ENCODE measurements at regions not wholly inside any gene's neighbourhood (a gene's known extent, or its start where the extent isn't known, plus 50 kb on each side); places are given as distances from the start of the nearest gene placed in this dataset.
A peak's percentile ranks its signal among the peaks of the same experiment; 100 is the strongest.

DNA sequence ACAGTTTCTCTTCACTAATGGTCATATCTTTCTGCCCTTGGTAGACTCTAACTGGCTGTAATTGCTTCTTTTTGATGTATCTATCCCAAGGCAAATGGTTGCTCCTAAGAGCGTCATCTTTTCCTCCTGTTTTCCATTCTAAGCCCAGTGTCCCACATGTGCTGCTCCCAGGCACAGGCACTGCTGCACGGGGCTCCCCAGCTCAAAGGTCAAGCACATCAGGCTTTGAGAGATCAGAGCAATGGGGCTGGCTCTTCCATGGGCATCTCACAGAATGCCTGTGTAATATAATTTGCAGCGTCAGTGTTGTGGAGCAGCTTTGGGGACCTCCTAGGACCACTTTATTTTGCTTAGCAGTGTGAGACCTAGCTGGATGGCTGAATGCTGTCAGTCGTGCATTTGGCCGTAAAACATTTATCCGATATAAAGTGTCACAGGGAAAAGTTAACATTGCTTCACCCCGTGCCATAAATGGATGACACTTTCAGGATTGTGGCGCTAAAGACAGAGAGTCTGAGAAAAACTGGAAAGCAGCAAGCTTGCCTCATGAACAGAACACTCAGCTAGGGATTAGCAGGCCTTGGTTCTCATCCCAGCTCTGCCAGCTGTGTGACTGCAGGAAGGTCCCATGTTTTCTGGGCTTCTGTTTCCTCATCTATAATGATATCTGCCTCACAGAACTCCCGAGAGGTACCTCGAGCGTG, 277.5 kb upstream of the TBL1XR1 start:
- DNase-seq (ENCODE audit: low read depth), result no peak
- no peak overlapping the region for H3K4me3 ChIP-seq (ENCODE audit: low read length)
- TF ChIP-seq, protein P1, sequence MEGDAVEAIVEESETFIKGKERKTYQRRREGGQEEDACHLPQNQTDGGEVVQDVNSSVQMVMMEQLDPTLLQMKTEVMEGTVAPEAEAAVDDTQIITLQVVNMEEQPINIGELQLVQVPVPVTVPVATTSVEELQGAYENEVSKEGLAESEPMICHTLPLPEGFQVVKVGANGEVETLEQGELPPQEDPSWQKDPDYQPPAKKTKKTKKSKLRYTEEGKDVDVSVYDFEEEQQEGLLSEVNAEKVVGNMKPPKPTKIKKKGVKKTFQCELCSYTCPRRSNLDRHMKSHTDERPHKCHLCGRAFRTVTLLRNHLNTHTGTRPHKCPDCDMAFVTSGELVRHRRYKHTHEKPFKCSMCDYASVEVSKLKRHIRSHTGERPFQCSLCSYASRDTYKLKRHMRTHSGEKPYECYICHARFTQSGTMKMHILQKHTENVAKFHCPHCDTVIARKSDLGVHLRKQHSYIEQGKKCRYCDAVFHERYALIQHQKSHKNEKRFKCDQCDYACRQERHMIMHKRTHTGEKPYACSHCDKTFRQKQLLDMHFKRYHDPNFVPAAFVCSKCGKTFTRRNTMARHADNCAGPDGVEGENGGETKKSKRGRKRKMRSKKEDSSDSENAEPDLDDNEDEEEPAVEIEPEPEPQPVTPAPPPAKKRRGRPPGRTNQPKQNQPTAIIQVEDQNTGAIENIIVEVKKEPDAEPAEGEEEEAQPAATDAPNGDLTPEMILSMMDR (conservative IDR thresholded peaks at IDR 0.05; ENCODE audit: low read depth, low read length), result no peak

DNA sequence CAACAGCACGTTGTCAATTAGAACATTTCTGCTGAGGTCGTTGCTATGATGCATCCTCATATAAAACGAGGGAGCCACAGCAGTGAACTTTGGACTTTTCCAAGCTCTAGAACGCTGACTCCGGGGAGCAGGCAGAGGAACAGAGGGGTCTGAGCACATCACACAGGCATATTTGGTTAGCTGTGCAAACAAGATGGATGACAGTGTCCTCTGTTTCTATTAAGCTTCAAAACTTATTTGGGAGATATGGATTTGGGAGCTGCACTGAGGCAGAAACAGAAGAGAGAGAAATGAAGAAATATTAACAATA, 278.0 kb upstream of the TBL1XR1 start:
- no peak for DNase-seq (ENCODE audit: low read depth)
- no peak overlapping the region for H3K4me3 ChIP-seq (ENCODE audit: low read length)
- TF ChIP-seq, protein P1 (conservative IDR thresholded peaks at IDR 0.05; ENCODE audit: low read depth, low read length), result no peak

DNA sequence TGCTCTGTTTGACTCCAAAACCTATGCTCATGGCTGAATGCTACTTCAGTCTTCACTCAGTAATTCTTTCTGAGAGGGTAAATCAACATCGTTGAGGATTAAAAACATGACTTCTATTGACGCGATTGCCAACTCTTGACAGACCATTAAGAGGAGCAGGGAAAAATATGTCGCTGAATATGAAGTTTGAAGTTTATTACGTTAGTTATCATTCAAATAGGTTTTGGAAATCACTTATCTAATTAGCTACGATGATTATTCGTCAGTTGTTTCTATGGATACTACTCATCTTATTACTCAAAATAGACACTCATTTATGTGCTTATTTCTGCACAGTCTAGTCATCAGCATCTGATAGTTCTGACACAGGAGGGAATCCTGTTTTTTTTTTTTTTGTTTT, 279.2 kb upstream of the TBL1XR1 start:
- TF ChIP-seq, protein P1 (conservative IDR thresholded peaks at IDR 0.05; ENCODE audit: low read depth, low read length), result no peak
- H3K4me3 ChIP-seq (ENCODE audit: low read length), result no peak overlapping the region
- no peak for DNase-seq (ENCODE audit: low read depth)

DNA sequence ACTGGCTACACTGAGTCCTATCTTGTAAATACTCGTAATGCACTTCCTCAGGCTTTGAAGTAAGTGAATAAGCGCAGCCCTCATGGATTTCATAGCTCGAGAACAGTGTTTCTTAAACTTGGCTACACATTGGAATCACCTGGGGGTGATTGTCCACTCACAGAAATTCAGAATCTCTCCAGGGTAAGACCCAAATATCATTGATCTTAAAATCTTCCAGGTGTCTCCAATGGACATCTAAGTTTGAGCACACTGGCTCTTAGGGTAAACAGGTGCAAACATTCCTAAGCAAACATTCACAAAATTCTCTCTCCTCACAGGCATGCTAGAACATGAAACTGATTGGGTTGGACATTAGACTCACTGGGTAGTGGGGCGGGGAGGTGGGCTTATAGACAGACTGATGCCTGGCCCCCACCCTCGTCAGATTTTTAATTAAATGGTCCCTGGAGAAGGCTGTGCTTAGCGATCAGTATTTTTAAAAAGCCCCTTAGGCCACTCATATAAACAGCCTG, 279.7 kb upstream of the TBL1XR1 start:
- TF ChIP-seq, protein P1 (conservative IDR thresholded peaks at IDR 0.05; ENCODE audit: low read depth, low read length), result no peak
- no peak overlapping the region for H3K4me3 ChIP-seq (ENCODE audit: low read length)
- DNase-seq (ENCODE audit: low read depth), result no peak

DNA sequence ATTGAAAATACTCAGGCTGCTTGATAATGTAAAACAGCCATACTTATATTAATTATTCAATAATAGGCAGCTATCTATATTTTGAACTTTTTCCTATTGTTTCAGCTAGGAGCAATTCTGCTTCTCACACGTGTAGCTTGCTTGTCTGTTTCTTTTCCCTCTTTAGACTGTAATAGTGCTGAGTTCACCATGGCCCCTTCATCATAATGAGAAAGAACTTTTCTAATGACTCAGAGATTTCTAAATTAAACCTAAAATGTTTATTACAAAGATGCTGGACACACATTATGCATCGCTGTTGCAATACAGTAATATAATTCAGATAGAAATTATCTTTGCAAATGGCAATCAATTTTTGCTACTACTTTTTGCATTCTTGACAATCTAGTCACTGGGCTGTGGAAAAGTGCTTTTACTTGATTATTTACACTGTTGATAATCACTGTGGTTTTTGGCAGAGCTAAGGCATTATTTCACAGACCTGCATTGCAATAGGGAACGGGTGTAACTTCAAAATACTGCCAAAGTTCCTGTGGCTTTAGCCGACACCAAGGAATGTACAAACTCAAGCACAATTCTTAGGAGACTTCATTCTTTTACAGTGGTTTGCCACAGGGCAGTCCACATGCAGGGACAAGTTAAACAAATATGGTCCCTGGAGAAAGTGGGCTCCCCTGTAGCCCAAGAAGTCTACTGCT, 281.0 kb upstream of the TBL1XR1 start:
- DNase-seq (ENCODE audit: low read depth), result peak; percentile 98
- TF ChIP-seq, protein P1 (conservative IDR thresholded peaks at IDR 0.05; ENCODE audit: low read depth, low read length), result no peak

DNA sequence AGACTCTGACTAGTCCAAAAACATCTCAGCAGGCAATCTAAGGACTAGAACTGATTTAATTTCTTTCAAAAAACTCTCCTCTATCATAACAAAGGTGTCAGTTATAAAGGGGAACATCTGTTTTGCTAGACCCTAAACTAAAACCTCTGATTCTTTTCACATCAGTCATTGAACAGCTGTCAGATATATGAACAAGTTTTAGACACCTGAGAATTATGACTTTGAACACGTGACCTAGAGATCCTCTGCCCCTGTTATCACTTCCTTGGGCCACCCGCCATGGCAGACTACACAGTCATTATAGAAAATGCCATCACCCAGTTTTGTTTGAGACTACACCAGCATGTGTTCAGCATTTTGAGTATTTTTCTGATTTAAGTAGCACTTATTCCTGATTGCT, 282.3 kb upstream of the TBL1XR1 start:
- TF ChIP-seq, protein P1 (conservative IDR thresholded peaks at IDR 0.05; ENCODE audit: low read depth, low read length), result no peak
- no peak for DNase-seq (ENCODE audit: low read depth)
- H3K4me3 ChIP-seq (ENCODE audit: low read length), result no peak overlapping the region

More for the DNA sequence above, 281.0 kb upstream of the TBL1XR1 start:
- H3K4me3 ChIP-seq (ENCODE audit: low read length), result no peak overlapping the region

DNA sequence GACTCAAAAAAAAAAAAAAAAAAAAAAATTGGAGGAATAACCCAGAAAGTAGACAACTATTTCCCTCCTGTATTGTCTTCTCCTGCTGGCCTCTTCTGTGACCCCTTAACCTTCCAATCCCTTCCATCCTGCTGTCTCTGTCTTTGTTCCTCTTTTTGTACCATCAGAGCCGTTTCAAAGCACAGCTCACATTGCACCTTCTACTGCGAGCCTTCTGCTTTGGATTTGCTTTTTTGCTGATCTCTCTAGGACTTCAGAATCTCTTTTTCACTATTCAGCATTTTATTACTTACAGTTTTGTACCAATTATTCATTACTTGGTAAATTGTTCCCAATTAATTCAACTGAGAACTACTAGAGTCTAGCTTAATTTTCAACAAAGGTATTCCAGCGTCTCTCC, 284.0 kb upstream of the TBL1XR1 start:
- TF ChIP-seq, protein P1 (conservative IDR thresholded peaks at IDR 0.05; ENCODE audit: low read depth, low read length), result no peak
- no peak for DNase-seq (ENCODE audit: low read depth)

More for the DNA sequence above, 284.0 kb upstream of the TBL1XR1 start:
- no peak overlapping the region for H3K4me3 ChIP-seq (ENCODE audit: low read length)
